ENCODE measurements at regions not wholly inside any gene's neighbourhood (a gene's known extent, or its start where the extent isn't known, plus 50 kb on each side); places are given as distances from the start of the nearest gene placed in this dataset.

GRCh38 chr10:113264333-113265131 lies 288.3 kb upstream of the HABP2 start:
- H3K27ac Mint-ChIP-seq: no peak overlapping the region
- H3K4me3 Mint-ChIP-seq: no peak overlapping the region
- no peaks in the 10 kb centered on the region for H3K9me3 Mint-ChIP-seq
- no peaks in the 10 kb centered on the region for H3K36me3 Mint-ChIP-seq (ENCODE audit: insufficient read depth)
- ATAC-seq (replicated peaks): no peak
- H3K27me3 Mint-ChIP-seq: peaks cover 45 to 79% of the 10 kb centered on the region in 2 donors
- H3K4me1 Mint-ChIP-seq (ENCODE audit: low read depth in 2 of 2): no peaks in the 10 kb centered on the region
- no peak for DNase-seq

GRCh38 chr10:113266147-113266546 lies 286.7 kb upstream of the HABP2 start:
- H3K4me1 Mint-ChIP-seq (ENCODE audit: low read depth in 2 of 2): no peaks in the 10 kb centered on the region
- peaks cover 29 to 69% of the 10 kb centered on the region in 2 donors for H3K27me3 Mint-ChIP-seq
- H3K27ac Mint-ChIP-seq: no peak overlapping the region
- ATAC-seq (replicated peaks) (no peak), DNase-seq (no peak)
- H3K9me3 Mint-ChIP-seq: no peaks in the 10 kb centered on the region
- no peak overlapping the region for H3K4me3 Mint-ChIP-seq
- no peaks in the 10 kb centered on the region for H3K36me3 Mint-ChIP-seq (ENCODE audit: insufficient read depth)

GRCh38 chr10:113267619-113268562 lies 285.0 kb upstream of the HABP2 start:
- Mint-ChIP-seq H3K9me3 (no peaks in the 10 kb centered on the region), H3K4me3 (no peak overlapping the region), H3K27ac (no peak overlapping the region), H3K27me3 (peaks cover 20 to 54% of the 10 kb centered on the region in 2 donors), H3K4me1 (ENCODE audit: low read depth in 2 of 2) (no peaks in the 10 kb centered on the region), H3K36me3 (ENCODE audit: insufficient read depth) (no peaks in the 10 kb centered on the region)
- ATAC-seq (replicated peaks) (no peak), DNase-seq (no peak)

- no peak overlapping the region for H3K27ac Mint-ChIP-seq
- H3K36me3 Mint-ChIP-seq (ENCODE audit: insufficient read depth): no peaks in the 10 kb centered on the region
- no peaks in the 10 kb centered on the region for H3K9me3 Mint-ChIP-seq
- no peak for ATAC-seq (replicated peaks)
- no peak overlapping the region for H3K4me3 Mint-ChIP-seq
- no peaks in the 10 kb centered on the region for H3K4me1 Mint-ChIP-seq (ENCODE audit: low read depth in 2 of 2)
- peaks cover 7 to 50% of the 10 kb centered on the region in 2 donors for H3K27me3 Mint-ChIP-seq
- no peak for DNase-seq
These were observed 283.5 kb upstream of the HABP2 start for GRCh38 chr10:113269333-113269732.

GRCh38 chr10:113272511-113272910 lies 280.3 kb upstream of the HABP2 start:
- Mint-ChIP-seq H3K4me1 (ENCODE audit: low read depth in 2 of 2) (no peaks in the 10 kb centered on the region), H3K36me3 (ENCODE audit: insufficient read depth) (no peaks in the 10 kb centered on the region)
- no peak for ATAC-seq (replicated peaks)

GRCh38 chr10:113273181-113274163 lies 279.4 kb upstream of the HABP2 start:
- no peak for DNase-seq
- Mint-ChIP-seq H3K9me3 (peaks cover 0 to 18% of the 10 kb centered on the region in 2 donors), H3K27ac (no peak overlapping the region), H3K27me3 (peaks cover 11 to 26% of the 10 kb centered on the region in 2 donors), H3K4me3 (no peak overlapping the region), H3K36me3 (ENCODE audit: insufficient read depth) (no peaks in the 10 kb centered on the region), H3K4me1 (ENCODE audit: low read depth in 2 of 2) (no peaks in the 10 kb centered on the region)
- ATAC-seq (replicated peaks): no peak

More at GRCh38 chr10:113272511-113272910, 280.3 kb upstream of the HABP2 start:
- DNase-seq: no peak
- Mint-ChIP-seq H3K27me3 (peaks cover 5 to 36% of the 10 kb centered on the region in 2 donors), H3K9me3 (peaks cover 0 to 18% of the 10 kb centered on the region in 2 donors), H3K4me3 (no peak overlapping the region), H3K27ac (no peak overlapping the region)

GRCh38 chr10:113274176-113274829 lies 278.6 kb upstream of the HABP2 start:
- peaks cover 5 to 22% of the 10 kb centered on the region in 2 donors for H3K27me3 Mint-ChIP-seq
- ATAC-seq (replicated peaks) (no peak), DNase-seq (no peak)
- no peak overlapping the region for H3K27ac Mint-ChIP-seq
- H3K4me1 Mint-ChIP-seq (ENCODE audit: low read depth in 2 of 2): no peaks in the 10 kb centered on the region
- no peak overlapping the region for H3K4me3 Mint-ChIP-seq
- H3K9me3 Mint-ChIP-seq: peaks cover 0 to 18% of the 10 kb centered on the region in 2 donors
- no peaks in the 10 kb centered on the region for H3K36me3 Mint-ChIP-seq (ENCODE audit: insufficient read depth)

- peaks cover 0 to 18% of the 10 kb centered on the region in 2 donors for H3K9me3 Mint-ChIP-seq
- H3K4me1 Mint-ChIP-seq (ENCODE audit: low read depth in 2 of 2): no peaks in the 10 kb centered on the region
- DNase-seq: no peak
- ATAC-seq (replicated peaks): no peak
- H3K27me3 Mint-ChIP-seq: peaks cover 5 to 18% of the 10 kb centered on the region in 2 donors
- no peaks in the 10 kb centered on the region for H3K36me3 Mint-ChIP-seq (ENCODE audit: insufficient read depth)
- H3K4me3 Mint-ChIP-seq: no peak overlapping the region
- no peak overlapping the region for H3K27ac Mint-ChIP-seq
These were observed 274.6 kb upstream of the HABP2 start for GRCh38 chr10:113278221-113278620.

- Mint-ChIP-seq H3K4me1 (ENCODE audit: low read depth in 2 of 2) (no peaks in the 10 kb centered on the region), H3K9me3 (peaks cover 0 to 18% of the 10 kb centered on the region in 2 donors), H3K27me3 (peaks cover 5 to 14% of the 10 kb centered on the region in 2 donors), H3K36me3 (ENCODE audit: insufficient read depth) (no peaks in the 10 kb centered on the region), H3K4me3 (no peak overlapping the region), H3K27ac (no peak overlapping the region)
- DNase-seq (no peak), ATAC-seq (replicated peaks) (no peak)
These were observed 274.2 kb upstream of the HABP2 start for GRCh38 chr10:113278664-113279063.

GRCh38 chr10:113279262-113279661 lies 273.6 kb upstream of the HABP2 start:
- no peak overlapping the region for H3K27ac Mint-ChIP-seq

GRCh38 chr10:113282564-113282963 lies 270.3 kb upstream of the HABP2 start:
- H3K36me3 Mint-ChIP-seq (ENCODE audit: insufficient read depth): no peaks in the 10 kb centered on the region
- H3K27me3 Mint-ChIP-seq: peaks cover 5 to 26% of the 10 kb centered on the region in 2 donors
- H3K27ac Mint-ChIP-seq: no peak overlapping the region
- no peak overlapping the region for H3K4me3 Mint-ChIP-seq
- no peaks in the 10 kb centered on the region for H3K9me3 Mint-ChIP-seq
- ATAC-seq (replicated peaks) (no peak), DNase-seq (no peak)
- H3K4me1 Mint-ChIP-seq (ENCODE audit: low read depth in 2 of 2): no peaks in the 10 kb centered on the region

More at GRCh38 chr10:113279262-113279661, 273.6 kb upstream of the HABP2 start:
- Mint-ChIP-seq H3K9me3 (peaks cover 0 to 18% of the 10 kb centered on the region in 2 donors), H3K27me3 (peaks cover 5 to 11% of the 10 kb centered on the region in 2 donors), H3K4me3 (no peak overlapping the region), H3K36me3 (ENCODE audit: insufficient read depth) (no peaks in the 10 kb centered on the region), H3K4me1 (ENCODE audit: low read depth in 2 of 2) (no peaks in the 10 kb centered on the region)
- ATAC-seq (replicated peaks) (no peak), DNase-seq (no peak)

- Mint-ChIP-seq H3K4me1 (ENCODE audit: low read depth in 2 of 2) (no peaks in the 10 kb centered on the region), H3K4me3 (no peak overlapping the region), H3K27ac (no peak overlapping the region), H3K9me3 (no peaks in the 10 kb centered on the region), H3K27me3 (peaks cover 1 to 26% of the 10 kb centered on the region in 2 donors), H3K36me3 (ENCODE audit: insufficient read depth) (no peaks in the 10 kb centered on the region)
- ATAC-seq (replicated peaks) (no peak), DNase-seq (no peak)
These were observed 269.7 kb upstream of the HABP2 start for GRCh38 chr10:113283189-113283588.
